NCI-H446 (cell line): ENCODE measurements at regions not wholly inside any gene's neighbourhood (a gene's known extent, or its start where the extent isn't known, plus 50 kb on each side); places are given as distances from the start of the nearest gene placed in this dataset.

ENCODE experiments used
- DNase-seq, 2 experiments: peaks; one replicate each; lab custom pipeline; 2025; lab: John Stamatoyannopoulos, UW

DNA sequence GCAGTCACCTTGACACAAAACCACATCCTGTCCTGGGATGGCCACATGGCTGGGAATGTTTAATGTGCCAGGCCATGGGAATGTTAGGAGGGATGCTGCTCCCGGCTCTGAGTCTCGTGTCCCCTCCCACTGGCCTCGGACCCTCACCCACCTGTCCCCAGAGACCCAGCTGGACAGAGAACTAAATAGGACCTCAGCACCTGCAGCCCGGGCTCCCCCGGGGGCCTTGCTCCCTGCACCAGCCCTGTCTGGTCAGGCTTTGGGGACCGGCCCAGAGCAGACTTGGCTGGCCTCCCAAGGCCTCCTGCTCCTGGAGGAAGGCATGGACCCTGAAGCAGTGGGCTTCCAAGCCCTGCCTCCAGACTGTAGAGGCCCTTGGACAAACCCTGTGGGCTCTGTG lies 100.0 kb upstream of the IQSEC1 start:
- DNase-seq, result no peak

DNA sequence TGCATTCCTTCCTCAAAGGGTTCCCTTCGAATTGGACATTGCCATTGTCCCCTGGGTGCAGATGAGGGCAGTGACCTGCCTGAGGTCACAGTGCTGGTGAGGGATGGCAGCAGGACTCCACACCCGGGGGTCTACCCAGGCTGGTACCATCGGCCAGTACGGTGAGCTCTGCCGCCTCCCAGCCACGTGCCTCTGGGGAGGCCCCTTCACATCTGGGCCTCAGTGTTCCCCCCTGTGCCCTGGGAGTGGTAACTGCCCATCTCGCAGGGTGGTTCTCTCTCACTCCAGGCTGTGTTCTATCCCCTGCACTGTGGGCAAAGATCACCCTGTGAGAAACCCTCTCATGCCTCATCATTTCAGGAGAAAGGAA lies 99.4 kb upstream of the IQSEC1 start:
- DNase-seq, result no peak

DNA sequence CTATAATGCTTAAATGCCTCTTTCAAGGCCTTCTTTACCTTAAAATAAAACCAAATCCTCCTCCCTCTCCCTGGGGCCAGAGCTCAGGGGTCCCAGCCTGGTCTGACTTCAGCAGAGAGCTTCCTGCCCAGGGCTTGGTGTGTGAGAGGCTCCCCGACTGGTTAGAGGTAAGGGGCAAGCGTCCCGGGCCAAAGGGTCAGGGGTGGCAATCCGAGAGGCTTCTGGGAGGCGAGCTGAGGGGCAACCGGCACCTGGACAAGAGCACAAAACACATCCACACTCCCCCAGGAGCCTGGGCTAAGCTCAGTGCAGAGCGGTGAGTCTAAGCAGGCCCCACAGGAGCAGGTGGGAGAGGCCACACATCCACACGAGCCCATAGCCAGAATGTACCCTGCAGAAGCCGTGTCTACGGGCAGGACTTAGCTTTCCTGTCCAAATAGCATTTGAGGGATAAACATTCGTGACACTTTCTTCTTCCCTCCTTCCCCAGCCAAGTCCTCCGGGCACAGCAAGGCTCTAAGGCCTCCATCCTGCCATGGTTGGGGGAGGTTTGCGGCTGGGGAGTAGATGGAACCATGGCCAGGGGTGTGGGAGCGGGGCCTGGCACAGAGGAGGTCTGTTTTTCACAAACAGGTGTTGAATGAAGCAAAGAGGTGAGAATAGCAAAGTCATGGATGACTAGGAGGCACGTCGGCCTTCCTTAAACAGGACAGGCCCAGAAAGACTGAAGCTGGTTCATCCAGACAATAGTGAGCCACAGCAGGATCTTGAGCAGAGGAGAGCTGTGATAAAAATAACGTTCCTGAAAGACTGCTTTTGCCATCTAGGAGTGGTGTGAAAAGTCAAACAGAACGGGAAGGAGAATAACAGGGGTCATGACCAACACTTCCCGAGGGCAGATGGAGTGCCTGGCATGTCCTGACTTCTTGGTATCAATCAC lies 98.7 kb upstream of the IQSEC1 start:
- DNase-seq, result no peak

DNA sequence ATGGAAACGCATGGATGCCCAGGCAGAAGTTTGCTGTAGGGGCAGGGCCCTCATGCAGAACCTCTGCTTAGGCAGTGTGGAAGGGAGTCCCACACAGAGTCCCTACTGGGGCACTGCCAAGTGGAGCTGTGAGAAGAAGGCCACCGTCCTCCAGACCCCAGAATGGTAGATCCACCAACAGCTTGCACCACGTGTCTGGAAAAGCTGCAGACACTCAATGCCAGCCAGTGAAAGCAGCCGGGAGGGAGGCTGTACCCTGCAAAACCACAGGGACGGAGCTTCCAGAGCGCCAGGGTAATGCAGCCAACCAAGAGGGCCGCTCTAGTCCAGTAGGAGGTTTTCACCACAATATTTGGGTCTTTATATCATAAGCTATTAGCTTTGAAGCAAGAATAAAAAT lies 97.1 kb upstream of the IQSEC1 start:
- DNase-seq, result no peak

DNA sequence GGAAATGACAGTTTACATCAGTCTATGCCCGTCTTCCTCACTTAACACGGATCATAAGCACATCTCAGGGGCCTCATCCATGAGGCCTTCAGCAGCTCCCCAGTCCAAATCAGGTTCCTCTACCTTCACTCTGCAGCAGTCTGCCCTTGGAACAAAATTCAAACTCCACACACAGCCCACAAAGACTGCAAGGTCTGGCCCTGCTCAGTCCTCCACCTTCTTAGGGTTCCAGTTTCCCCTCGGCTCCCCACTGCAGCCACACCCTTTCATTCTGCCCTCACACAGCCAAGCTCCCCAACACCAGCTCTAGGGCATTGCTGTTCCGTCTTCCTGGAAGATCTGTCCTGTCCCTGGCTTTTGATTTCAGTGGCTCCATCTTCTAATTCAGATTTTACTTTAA lies 95.2 kb upstream of the IQSEC1 start:
- no peak for DNase-seq

DNA sequence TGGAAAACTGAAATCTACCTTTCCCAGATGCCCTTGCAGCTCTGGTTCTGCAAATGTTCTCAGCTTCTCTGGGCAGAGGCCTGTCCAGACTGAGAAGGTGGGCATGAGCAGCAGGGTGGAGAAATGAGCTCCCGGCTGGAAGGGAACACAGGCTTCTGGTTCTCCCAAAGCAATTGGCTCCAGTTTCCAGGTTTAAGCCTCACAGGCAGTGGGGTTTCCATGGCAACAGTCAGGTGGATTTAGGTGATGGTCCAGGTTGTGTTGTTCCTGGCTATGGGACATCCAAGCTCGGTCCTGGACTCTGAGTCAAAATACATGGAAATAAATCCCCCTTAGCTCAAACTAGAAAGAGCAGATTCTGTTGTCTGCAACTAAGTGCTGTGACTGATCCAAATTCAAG lies 94.6 kb upstream of the IQSEC1 start:
- no peak for DNase-seq

DNA sequence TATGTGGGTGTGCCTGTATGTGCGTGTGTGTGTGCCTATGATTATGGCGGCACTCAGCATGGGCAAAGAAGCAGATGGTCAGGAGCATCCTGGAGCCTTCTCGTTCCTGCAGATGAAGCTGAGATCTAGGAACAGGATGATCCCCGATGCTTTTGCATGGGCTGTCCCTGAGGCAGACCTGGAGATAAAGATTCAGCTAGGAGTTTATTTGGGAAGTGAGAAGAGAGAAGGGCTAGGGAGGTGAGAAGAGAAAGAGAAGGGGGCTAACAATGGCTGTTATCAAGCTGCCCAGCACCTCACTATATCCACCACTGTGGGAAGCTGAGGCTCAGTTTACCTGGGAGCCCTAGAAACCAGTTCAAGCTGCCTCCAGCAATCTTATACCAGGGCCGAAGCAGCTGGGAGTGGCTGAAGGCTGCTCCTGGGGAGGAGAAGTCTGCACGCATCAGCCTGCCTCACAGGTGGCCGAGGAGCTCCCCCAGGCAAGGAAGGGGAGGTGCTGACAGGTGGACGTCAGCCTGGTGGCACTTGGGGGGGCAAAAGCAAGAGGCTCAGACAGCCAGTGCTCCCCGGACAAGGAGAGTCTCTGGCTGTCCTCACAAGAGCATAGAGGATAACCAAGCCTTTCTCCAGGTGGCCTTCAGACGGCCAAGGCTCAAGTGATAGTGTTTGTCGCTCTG lies 94.0 kb upstream of the IQSEC1 start:
- no peak for DNase-seq

DNA sequence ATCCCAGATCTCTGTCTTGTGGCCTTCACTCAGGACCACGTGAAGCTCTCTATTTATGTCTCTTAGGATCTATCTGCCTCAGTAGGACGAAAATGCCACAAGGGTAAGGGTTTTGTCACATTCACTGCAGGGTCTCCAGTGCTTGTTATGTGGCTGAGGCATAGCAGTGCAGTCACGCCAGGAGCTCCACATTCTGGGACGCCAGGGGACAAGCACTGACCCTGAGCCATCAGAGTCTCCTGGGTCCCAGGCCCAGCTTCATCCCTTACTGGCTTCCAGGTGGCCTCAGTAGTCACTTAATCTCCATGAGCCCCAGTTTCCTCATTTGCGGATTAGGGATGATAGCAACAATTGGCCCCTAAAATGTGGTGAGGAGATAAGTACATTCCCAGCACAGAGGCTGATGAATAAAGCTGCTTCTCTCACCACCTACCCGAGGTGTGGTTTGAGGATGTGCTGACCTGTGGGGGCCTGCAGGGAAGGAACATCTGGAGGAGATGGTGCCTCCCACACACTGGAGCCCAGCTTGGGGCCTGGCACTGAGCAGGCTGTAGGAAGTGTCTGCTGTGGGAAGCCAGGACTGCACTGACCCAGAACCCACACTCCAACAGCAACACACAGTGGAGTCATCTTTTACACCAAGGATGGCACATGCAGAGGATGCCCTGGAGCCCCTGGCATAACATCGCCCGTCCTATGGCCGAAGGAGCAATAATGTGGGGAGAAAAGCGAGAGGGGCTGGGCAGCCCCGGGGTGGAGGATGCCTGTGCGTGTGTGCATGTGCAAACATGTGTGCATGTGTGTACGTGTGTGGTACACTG lies 93.2 kb upstream of the IQSEC1 start:
- no peak for DNase-seq

DNA sequence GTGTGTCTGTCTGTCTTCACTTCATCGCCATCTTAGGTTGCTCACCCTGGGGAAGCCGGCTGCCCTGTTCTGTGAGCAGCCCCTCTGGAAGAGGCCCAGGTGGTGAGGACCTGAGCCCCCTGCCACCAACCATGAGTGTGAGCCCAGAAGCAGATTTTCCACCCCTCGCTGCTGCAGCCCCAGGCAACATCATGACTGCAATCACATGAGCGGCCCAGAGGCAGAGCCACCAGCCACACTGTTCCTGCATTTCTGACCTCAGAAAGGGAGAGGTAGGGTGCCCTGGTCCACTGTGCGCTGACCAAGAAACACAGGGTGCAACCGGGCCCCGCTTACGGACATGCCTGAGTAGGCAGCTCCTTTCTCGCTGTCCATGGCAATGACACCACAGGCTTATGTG lies 92.3 kb upstream of the IQSEC1 start:
- DNase-seq, result no peak

DNA sequence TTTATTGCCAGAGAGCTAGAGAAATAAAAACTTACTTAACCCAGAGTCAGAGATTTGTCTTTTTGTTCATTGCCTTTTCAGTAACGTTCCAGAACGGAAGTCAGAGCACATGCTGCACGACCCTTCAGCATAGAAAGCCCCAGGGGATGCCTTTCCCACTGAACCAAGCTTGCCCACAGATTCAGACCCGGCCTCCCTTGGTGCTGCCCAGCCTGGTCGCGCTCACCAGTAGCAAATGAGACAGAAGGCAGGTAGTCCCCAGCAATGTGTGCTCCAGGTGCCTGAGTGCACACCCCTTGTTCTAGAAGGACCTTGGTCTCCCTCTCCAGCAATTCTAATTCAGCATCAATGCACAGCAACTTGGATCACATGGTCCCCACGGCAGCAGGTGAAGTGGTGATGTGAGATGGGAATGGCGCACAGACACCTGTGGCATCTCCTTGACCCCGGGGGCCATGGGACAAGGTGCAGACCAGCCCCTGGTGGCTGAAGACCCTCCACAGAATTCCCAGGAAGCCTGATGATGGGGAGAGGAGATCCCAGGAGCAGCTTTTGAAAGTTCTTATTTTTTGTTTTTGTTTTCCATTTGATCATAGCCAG lies 91.8 kb upstream of the IQSEC1 start:
- DNase-seq, result no peak

DNA sequence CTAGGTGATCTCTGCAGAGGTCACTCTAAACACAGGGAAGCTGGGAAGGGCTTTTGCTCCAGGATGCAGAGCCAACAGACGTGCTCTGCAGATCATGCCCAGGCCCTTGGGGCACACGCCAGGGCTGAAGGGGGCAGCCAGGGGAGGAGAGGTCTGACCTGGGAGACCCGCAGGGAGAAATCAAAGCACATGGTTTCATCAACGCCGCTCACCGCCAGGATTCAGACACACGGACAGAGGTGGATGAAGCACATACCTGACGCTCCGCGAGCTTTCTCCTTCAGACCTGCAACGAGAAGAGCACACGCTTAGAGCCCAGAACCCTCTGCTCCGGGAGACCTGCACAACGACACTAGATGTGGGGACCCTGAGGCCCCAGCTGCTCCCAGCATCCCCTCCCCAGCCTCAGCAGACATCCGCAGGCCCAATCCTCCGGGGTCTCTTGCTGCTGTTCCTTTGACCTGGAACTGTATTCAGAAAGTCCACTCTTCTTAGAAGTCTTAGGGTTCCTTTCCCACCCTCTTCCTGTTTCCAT lies 90.7 kb upstream of the IQSEC1 start:
- DNase-seq, result no peak

DNA sequence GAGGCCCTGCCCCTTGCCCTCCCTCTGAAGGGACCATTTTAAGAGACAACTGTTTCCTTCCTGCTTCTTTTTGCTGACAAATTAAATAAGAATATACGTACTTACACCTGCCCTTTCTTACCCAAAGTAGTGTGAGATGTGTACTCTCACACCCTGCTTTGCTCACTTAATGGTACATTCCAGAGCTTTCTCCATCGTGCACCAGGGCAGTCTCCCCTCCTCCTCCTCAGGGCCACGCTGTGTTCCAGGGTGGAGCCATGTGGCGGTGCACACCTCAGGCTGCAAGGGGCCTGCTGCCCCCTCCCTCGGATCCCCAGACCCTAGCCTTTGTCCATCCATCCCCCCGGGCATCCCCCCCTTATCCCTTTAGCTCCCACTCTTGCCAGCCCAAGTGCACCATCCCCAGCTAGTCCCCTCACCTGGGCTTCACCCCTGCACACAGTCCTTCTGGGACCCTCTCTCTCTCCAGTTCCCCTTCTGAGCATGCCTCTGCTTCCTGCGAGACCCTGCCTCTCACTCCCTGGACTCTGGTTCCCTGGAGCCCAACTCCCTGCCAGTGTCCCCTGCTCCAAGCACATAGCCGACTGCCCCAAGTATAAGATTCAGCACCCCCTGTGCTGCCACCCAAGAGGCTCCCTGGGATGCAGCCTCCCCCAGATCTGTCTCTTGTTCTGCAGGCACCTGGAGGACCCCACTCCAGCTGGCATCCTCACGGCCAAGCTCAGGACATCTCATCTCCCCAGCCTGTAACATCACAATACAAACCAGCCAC lies 89.5 kb upstream of the IQSEC1 start:
- no peak for DNase-seq

DNA sequence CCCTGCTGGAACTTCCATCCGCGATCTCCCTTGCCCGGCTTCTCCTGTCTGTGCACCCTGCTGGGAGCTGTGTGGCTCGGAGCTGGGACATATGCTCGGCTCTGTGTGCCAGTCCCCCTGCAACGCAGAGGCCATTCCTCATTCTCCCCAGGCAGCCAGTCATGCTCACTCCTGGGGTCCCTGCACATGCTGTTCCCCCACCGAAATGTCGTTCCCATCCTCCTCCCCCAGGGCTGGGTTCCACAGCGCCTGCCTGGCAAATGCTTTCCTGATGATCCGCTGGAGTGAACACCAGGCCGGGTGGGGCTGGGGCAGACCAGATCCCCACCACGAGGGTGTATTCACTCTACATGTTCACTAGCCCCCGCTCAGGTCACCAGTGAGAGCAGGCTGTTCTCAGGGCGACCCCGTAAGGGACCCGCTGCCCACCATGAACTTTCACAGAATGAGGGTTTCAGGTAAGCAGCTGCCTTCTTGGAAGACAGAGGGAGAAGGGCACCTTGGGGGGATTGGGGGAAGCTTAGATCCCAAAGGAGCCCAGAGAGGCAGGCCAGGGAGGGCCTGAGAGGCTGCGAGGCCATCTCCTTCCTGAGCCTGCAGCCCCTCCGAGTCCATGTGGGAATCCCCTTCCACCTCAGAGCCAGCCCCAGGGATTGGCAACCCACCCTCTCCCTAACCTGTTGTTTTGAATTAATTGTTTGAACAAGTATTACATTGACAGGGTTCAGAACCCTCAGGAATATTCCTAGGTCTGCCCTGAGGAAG lies 88.7 kb upstream of the IQSEC1 start:
- DNase-seq, result no peak

DNA sequence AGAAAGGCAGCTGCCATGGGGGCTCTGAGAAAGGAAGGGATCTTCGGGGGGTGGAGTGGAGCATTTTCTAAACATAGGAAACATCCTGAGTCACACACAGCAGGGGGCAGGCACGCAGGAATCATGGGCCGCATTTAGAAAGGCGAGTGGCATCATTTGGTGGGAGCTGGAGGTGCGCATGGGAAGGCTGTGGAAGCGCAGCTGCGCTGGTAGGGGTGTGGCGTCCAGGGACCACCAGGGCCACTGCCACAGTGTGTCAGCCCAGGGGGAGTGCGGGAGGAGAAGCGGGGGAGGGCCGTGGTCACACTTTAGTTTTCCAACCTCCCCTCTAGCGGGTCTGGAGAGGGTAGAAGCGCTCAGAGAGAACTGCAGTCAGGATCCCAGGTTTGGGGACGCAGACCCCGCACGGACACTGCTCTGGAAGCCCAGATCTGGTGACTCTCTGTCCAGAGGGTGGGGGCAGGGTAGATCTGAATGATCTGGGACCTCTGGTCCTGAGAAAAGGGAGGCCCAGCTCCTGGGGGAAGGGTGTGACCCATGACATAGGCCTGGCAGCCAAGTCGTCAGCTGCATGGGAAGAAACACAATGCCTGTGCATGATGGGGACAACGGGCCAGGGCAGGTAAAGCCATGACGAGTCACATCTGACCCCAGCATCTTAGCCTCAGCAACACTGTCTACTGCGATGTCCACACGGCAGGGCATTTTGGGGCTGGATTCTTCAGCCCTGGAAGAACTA lies 88.0 kb upstream of the IQSEC1 start:
- DNase-seq, result no peak

DNA sequence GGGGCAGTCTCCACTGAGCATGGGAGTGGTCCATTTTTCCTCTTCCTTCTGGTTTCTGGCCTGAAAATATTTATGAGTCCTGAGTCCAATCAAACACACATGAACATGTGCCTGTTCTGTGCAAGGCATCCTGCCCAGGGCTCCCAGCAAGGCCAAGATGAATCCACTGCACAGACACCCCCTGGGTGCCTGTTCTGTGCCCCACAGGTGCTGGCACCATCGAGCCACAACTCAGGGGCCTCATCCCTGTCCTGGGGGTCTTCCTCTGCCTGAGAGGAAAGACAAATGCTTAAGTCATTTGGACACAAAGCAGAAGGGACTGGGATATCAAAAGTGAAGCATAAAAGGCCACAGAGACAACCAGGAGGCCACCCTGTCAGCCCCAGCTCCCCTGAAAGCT lies 87.4 kb upstream of the IQSEC1 start:
- no peak for DNase-seq

DNA sequence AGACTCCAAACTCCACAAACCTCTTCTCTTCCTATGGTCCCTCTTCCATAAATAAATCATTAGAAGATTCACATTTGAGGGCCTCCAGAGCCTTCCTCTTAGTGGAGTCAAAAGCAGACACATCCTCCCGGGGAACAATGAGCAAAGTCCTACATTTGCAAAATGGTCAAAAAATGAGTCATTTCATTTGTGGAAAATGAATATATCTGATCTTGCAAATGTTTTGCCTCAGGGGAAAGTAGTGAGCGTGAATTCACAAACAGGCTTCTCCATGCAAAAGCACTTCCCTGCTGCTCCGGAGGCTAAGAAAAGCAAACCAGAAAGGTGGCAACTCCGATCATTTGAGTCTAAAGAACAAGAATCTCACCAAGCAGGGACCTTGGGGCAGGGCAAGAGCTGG lies 86.7 kb upstream of the IQSEC1 start:
- DNase-seq, result no peak

DNA sequence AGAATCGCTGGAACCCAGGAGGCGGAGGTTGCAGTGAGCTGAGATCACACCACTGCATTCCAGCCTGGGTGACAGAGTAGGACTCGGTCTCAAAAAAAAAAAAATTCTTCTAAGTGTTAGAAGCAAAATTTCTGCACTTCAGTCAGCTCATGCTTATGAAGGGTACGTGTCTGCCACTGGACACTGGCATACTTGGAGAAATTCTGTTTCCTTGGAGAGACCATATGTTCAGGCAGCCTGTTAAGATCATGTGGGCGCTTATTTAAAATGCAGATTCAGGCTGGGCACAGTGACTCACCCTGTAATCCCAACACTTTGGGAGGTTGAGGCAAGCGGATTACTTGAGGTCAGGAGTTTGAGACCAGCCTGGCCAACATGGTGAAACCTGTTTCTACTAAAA lies 85.6 kb upstream of the IQSEC1 start:
- no peak for DNase-seq

DNA sequence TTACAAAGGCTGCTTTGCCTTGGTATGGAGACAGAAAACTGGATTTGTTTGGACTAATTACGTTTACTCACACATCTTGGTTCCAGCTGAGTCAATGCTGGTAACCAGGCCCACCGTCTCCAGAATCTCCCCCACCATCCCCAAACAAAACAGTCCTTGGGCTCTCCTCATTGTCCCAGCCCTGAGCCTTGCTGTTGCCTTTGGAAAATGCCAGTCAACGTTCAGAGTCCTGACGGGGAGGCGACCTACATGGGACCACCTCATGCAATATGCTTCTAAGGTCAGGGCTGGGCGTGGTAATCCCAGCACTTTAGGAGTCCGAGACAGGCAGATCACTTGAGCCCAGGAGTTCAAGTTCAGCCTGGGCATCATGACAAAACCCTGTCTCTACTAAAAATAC lies 85.2 kb upstream of the IQSEC1 start:
- no peak for DNase-seq

DNA sequence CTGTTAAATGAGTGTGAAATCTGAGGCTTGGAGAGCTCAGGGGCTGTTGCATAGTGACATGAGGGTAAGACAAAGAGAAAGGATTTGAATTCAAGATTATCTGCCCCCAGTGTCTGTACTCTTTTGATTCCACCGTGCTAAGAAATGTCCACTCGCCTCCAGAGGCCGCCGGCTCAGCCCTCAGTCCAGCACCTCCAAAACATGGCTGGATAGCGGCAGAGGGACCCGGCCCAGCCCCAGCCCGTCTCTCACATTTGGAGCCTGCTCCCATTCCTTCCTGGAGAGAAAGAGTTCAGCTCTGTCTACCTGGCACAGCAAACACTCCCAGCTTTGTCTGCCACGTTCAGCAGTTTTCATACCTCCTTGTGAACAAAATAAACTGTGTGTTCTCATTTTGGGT lies 84.8 kb upstream of the IQSEC1 start:
- no peak for DNase-seq
